ENCODE measurements at regions not wholly inside any gene's neighbourhood (a gene's known extent, or its start where the extent isn't known, plus 50 kb on each side); places are given as distances from the start of the nearest gene placed in this dataset.

GRCh38 chr4:31324814-31325213 lies 604.6 kb downstream of the PCDH7 start:
- DNase-seq: no peak

DNA sequence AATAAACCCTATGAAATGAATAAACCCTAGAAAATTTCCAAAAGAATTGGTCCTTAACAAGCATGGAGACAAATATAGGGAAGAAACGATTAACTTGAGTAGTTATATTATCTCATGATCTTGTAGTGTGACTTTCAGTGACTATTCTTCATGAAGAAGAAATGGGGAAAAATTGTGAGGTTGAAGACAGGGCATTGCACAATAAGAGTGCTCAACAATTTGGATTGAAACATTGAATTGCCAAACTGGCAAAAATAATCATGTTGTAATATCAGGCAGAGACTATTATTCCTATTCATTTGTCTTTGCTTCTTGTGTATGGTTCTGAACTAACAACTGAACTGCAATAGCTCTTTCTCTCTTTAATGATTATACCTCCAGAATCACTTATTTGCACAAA lies 605.1 kb downstream of the PCDH7 start:
- DNase-seq: no peak

- no peak for DNase-seq
These were observed 606.9 kb downstream of the PCDH7 start for GRCh38 chr4:31327031-31327430.

GRCh38 chr4:31328932-31329331 lies 608.8 kb downstream of the PCDH7 start:
- no peak for DNase-seq

GRCh38 chr4:31334086-31334910 lies 614.1 kb downstream of the PCDH7 start:
- DNase-seq: no peak

- no peak for DNase-seq
These were observed 617.8 kb downstream of the PCDH7 start for GRCh38 chr4:31338000-31338399.

GRCh38 chr4:31341601-31342359 lies 621.6 kb downstream of the PCDH7 start:
- no peak for DNase-seq

GRCh38 chr4:31343061-31343460 lies 622.9 kb downstream of the PCDH7 start:
- DNase-seq: no peak

DNA sequence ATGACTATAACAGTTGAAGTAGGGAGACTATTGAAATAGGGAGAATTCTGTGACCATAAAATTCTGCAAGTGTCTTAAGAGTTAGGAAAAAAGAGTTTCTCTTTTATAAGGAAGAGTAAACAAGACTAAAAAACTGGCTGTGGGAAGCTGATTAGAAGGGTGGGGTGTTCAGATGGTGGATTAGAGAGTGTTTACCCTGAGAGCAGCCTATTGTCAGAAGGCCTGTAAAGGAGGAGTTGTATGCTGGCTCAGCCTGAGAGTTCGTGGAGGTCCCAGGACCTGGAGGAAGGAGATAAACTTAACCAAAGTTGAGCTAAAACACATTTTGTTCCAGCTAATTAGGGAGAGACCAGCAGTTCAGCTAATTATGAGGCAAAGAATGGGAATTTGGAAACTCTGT lies 629.7 kb downstream of the PCDH7 start:
- DNase-seq: no peak

DNA sequence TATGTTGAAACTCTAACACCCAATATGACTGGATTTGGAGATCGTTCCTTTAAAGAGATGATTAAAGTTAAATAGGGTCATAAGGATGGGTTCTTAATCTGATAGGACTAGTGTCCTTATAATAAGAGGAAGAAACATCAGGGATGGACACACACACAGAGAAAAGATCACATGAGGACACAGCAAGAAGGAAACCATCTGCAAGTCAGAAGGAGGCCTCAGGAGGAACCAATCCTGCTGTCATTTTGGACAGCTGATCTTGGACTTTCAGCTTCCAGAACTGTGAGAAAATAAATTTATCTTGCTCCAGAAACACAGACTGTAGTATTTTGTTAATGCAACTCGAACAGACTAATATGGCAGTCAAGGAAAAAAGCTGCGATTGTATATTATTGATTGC lies 631.5 kb downstream of the PCDH7 start:
- DNase-seq: no peak

DNA sequence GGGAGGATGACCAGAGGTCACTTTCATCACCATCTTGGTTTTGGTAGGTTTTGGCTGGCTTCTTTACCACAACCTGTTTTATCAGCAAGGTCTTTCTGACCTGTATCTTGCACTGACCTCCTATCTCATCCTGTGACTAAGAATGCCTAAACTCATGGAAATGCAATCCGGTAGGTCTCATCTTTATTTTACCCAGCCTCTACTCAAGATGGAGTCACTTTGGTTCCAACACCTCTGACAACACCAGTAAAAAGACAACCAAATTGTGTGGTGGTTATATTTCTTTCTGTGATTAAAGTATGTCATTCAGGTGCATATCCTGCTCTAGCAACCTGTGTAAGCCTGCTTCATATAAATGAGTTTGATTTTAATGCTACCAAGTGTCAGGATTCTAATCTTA lies 636.7 kb downstream of the PCDH7 start:
- no peak for DNase-seq

- DNase-seq: no peak
These were observed 640.6 kb downstream of the PCDH7 start for GRCh38 chr4:31360786-31361185.

- no peak for DNase-seq
These were observed 642.6 kb downstream of the PCDH7 start for GRCh38 chr4:31362756-31363155.

- no peak for DNase-seq
These were observed 645.0 kb downstream of the PCDH7 start for GRCh38 chr4:31365006-31365690.

- no peak for DNase-seq
These were observed 645.9 kb downstream of the PCDH7 start for GRCh38 chr4:31366041-31366440.

DNA sequence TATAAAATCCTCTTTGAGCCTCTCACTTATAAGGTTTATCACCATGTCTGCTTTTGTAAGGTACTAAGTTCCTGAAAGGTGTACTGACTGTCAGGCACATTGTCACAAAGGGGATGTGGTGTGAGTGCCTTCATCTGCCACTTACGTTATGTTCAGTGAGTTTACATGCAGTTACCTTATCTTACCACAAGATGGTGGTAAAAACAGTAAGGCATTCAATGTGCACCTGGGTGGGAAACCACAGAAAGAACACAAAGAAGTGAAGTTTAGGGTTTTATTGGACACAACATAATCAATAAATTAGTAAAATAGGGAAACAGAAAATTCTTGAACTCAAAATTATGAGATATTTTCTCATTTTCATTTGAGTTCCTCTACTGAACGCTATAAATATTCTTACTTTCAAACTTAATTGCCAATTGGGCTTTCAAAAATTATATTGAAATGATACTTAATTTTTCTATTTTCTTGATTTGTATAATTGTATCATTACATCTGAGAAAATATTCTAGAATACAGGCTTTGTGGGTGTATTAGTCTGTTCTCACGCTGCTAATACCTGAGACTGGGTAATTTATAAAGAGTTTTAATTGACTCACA lies 650.8 kb downstream of the PCDH7 start:
- DNase-seq: no peak

- DNase-seq: no peak
These were observed 654.2 kb downstream of the PCDH7 start for GRCh38 chr4:31374256-31374960.

GRCh38 chr4:31375936-31376335 lies 655.8 kb downstream of the PCDH7 start:
- DNase-seq: no peak

DNA sequence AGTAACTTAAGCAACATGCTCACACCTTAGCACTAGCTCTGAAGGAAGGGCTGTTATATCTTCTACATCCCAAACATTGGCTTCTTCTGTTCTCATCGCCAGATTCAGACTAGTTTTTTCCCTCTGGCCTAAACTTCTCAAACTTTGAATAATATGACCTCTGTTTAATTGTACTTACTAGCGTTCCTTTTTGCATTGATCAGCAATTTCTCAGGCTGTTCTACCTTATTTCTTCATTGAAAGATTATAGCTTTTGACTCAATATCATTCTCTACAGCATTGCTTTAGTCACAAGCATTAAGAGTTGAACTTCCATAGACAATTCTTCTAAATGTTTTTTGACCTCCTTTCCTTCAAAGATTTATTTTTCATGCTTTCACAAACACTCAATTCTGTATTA lies 659.2 kb downstream of the PCDH7 start:
- no peak for DNase-seq

DNA sequence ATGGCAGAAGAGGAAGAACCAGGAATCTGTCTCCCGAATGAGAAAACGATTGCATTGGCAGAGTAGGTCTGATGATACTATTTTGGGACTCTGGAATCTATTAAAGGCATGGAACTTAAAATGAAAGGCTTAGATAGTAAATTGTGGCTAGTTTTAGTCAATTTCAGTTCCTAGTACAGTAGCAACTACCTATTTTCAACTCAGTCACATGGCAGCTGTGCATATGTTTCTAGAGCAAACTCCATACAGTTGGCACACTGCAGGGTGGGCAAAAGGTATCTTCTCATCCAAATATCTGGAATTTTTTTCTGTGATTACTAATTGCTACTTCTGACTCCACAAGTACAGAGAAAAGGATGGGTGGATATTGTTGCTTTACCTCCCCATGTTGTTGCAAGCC lies 663.6 kb downstream of the PCDH7 start:
- no peak for DNase-seq

DNA sequence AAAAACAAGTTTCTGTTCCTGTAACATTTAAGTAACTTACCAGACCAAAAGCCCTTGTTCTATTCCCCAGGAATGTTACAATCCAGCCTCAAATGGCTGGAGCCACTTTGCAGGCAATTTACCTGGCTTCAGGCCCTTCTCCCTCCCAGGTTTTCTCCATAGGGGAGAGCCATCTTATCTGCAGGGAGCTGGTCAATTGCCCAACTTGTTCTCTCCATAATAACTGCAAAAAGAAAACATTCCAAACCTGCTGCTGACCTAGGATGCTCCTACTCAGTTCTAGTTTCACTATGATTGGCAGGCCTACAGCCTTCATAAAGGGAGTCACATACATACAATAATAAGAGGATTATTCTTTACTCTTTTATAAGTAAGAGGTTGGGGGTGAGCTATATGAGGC lies 670.7 kb downstream of the PCDH7 start:
- DNase-seq: no peak

DNA sequence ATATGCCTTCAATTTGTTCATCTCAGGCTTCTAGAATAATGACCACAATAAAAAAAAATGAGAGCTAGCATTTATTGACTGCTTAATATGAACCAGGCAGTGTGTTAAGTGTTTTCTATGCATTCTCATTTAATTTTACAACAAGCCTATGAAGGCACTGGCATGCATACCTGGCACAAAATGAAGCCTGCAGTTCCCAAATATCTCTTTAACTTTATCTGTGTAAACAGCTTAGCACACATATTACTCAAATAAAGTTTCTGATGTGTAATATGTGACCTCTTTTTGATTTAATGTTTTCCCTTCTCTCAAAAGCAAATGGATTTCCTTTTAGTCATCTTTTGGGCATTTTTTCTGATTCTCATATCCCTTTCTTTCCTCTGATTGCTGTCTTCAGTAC lies 671.8 kb downstream of the PCDH7 start:
- no peak for DNase-seq

DNA sequence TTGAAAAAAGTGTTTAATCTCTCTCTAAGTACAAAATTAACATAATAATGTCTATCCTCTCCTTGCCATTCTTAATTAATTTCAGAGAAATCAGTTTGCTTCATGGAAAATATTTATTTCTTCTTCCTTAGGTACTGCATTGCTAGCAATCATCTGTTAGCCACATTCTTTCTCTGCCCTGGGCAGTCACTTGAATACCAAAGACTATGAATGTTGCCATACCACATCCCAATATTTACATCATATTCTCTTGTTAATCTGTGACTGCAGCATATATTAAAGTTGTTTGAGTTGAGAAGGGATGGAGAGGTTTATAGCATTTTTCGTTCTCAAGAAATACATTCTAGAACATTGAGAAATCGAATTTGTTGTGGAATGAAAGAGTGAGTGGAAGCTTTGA lies 672.8 kb downstream of the PCDH7 start:
- DNase-seq: no peak

All from NCI-H2171 treated with DMSO at 0.1 percent for 48 hours (cell line).